Osteoblast (primary cell): ENCODE measurements at regions not wholly inside any gene's neighbourhood (a gene's known extent, or its start where the extent isn't known, plus 50 kb on each side); places are given as distances from the start of the nearest gene placed in this dataset.

ENCODE experiments used
- DNase-seq: peaks from one replicate; pipeline ENCODE4 v3.0.0; 2011; ENCODE audit warnings: low spot score, mixed read lengths; ENCODE audit not compliant: insufficient read length; ENCODE audit errors: missing footprints
- H2AFZ ChIP-seq: 2 replicates; pipeline ENCODE4 v1.6.0; 2011; ENCODE audit warnings: mild to moderate bottlenecking, low read length
- H3K27ac ChIP-seq: 2 replicates; pipeline ENCODE4 v1.5.1; 2011; ENCODE audit warnings: mild to moderate bottlenecking, low read depth, low read length, moderate library complexity
- H3K27me3 ChIP-seq: 2 replicates; pipeline ENCODE4 v1.6.0; 2012; ENCODE audit warnings: mild to moderate bottlenecking, control low read depth, inconsistent platforms, low read length, moderate library complexity; ENCODE audit not compliant: insufficient read depth
- H3K36me3 ChIP-seq: 2 replicates; pipeline ENCODE4 v1.5.1; 2011; ENCODE audit warnings: mild to moderate bottlenecking, low read length, control low read depth, moderate library complexity; ENCODE audit not compliant: insufficient read depth
- H3K4me1 ChIP-seq: 2 replicates; pipeline ENCODE4 v1.5.1; 2011; ENCODE audit warnings: mild to moderate bottlenecking, low read length, control low read depth, moderate library complexity; ENCODE audit not compliant: insufficient read depth
- H3K4me2 ChIP-seq: 2 replicates; pipeline ENCODE4 v1.6.0; 2011; ENCODE audit warnings: mild to moderate bottlenecking, low read length; ENCODE audit not compliant: insufficient read depth
- H3K4me3 ChIP-seq: fragments of 200-600 bp; sonication (generic); 3 replicates; pipeline ENCODE4 v1.5.1; 2012; ENCODE audit warnings: mild to moderate bottlenecking, low read length, inconsistent platforms; ENCODE audit not compliant: insufficient read depth
- H3K79me2 ChIP-seq: 2 replicates; pipeline ENCODE4 v1.6.0; 2012; ENCODE audit warnings: mild to moderate bottlenecking, low read length, control low read depth, inconsistent platforms; ENCODE audit not compliant: insufficient read depth
- H3K9me3 ChIP-seq: 2 replicates; pipeline ENCODE4 v1.5.1; 2011; ENCODE audit warnings: low read depth, low read length, control low read depth
- H4K20me1 ChIP-seq: 2 replicates; pipeline ENCODE4 v1.6.0; 2012; ENCODE audit warnings: mild to moderate bottlenecking, low read length, control low read depth; ENCODE audit not compliant: insufficient read depth
- TF ChIP-seq, protein P1 (sequence below): IDR thresholded peaks from 2 replicates; pipeline ENCODE4 v1.5.1; 2011; ENCODE audit warnings: mild to moderate bottlenecking, low read depth, low read length, moderate library complexity; ENCODE audit errors: extremely low read depth

GRCh38 chr9:107626118-107626517 lies 136.5 kb upstream of the KLF4 start:
- no peaks in the 10 kb centered on the region for H3K27me3 ChIP-seq
- H3K27ac ChIP-seq: no peak overlapping the region
- no peak overlapping the region for H3K4me2 ChIP-seq
- H2AFZ ChIP-seq: no peak overlapping the region
- H4K20me1 ChIP-seq: no peaks in the 10 kb centered on the region
- no peak overlapping the region for H3K4me3 ChIP-seq
- no peak for DNase-seq
- no peaks in the 10 kb centered on the region for H3K36me3 ChIP-seq
- no peaks in the 10 kb centered on the region for H3K9me3 ChIP-seq
- H3K4me1 ChIP-seq: no peaks in the 10 kb centered on the region
- TF ChIP-seq, protein P1, sequence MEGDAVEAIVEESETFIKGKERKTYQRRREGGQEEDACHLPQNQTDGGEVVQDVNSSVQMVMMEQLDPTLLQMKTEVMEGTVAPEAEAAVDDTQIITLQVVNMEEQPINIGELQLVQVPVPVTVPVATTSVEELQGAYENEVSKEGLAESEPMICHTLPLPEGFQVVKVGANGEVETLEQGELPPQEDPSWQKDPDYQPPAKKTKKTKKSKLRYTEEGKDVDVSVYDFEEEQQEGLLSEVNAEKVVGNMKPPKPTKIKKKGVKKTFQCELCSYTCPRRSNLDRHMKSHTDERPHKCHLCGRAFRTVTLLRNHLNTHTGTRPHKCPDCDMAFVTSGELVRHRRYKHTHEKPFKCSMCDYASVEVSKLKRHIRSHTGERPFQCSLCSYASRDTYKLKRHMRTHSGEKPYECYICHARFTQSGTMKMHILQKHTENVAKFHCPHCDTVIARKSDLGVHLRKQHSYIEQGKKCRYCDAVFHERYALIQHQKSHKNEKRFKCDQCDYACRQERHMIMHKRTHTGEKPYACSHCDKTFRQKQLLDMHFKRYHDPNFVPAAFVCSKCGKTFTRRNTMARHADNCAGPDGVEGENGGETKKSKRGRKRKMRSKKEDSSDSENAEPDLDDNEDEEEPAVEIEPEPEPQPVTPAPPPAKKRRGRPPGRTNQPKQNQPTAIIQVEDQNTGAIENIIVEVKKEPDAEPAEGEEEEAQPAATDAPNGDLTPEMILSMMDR: no peak
- no peaks in the 10 kb centered on the region for H3K79me2 ChIP-seq

DNA sequence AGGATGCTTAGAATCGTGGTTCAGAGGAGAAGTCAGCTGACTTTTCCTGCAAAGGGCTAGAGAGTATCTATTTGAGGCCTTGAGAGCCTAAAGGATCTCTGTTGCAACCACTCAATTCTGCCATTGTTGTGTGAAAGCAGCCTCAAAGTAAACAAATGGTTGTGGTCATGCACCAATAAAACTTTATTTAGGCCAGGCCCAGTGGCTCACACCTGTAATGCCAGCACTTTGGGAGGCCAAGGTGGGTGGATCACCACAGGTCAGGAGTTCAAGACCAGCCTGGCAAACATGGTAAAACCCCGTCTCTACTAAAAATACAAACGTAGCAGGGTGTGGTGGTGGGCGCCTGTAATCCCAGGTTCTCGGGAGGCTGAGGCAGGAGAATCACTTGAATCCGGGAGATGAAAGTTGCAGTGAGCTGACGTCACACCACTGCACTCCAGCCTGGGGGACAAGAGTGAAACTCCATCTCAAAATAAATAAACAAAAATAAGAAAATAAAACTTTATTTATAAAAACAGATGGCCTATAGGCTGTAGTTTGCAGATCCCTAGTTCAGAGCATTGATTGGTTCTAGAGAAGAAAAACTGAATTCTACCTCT lies 135.9 kb upstream of the KLF4 start:
- H3K79me2 ChIP-seq: no peaks in the 10 kb centered on the region
- no peaks in the 10 kb centered on the region for H4K20me1 ChIP-seq
- H3K36me3 ChIP-seq: no peaks in the 10 kb centered on the region
- H3K4me1 ChIP-seq: no peaks in the 10 kb centered on the region
- no peak overlapping the region for H3K4me3 ChIP-seq
- no peak overlapping the region for H2AFZ ChIP-seq
- TF ChIP-seq, protein P1: no peak
- H3K9me3 ChIP-seq: no peaks in the 10 kb centered on the region
- no peak for DNase-seq
- no peak overlapping the region for H3K27ac ChIP-seq
- H3K27me3 ChIP-seq: no peaks in the 10 kb centered on the region
- H3K4me2 ChIP-seq: no peak overlapping the region

DNA sequence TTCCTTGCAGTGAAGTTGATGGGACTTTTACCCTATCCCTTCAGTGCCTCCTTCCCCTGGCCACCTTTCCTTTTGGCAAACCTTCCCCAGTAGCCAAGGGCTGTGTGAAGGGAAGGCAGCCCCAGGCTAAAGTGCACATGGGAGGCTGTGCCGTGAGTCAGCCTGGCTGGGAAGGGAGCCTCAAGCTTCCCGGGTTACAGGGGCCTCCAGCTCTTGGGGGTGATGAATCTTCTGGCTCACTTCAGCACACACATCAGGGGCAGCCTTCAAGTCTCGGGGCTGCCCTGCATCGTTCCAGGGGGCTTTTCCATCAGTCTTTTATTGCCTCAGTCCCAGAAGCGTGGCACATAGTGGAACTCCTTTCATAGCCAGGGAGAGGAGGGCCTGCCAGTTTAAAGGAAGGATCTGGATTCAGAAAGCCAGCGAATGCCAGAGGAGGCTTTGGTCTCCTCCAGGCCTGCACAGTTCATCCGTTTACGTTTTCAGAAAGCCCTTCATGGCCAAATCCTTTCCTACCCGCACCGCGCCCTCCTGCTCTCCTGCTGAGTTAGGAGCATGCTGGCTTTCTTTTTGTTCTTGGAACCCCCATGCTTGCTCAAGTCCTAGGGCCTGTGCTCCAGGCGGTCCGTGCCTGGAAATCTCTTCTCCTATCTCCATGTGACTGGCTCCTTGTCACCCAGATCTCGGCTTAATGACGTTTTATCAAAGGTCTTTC lies 134.8 kb upstream of the KLF4 start:
- H3K79me2 ChIP-seq: no peaks in the 10 kb centered on the region
- H3K36me3 ChIP-seq: no peaks in the 10 kb centered on the region
- no peak overlapping the region for H3K27ac ChIP-seq
- DNase-seq: peak; percentile 87
- H3K27me3 ChIP-seq: no peaks in the 10 kb centered on the region
- H3K9me3 ChIP-seq: no peaks in the 10 kb centered on the region
- TF ChIP-seq, protein P1: no peak
- no peak overlapping the region for H3K4me3 ChIP-seq
- no peaks in the 10 kb centered on the region for H4K20me1 ChIP-seq
- peak overlapping the region; percentile 44 for H2AFZ ChIP-seq
- no peaks in the 10 kb centered on the region for H3K4me1 ChIP-seq
- no peak overlapping the region for H3K4me2 ChIP-seq

- Histone ChIP-seq H3K9me3 (no peaks in the 10 kb centered on the region), H4K20me1 (no peaks in the 10 kb centered on the region), H3K36me3 (no peaks in the 10 kb centered on the region), H3K4me2 (no peak overlapping the region), H3K27me3 (peaks cover 7% of the 10 kb centered on the region), H2AFZ (no peak overlapping the region), H3K79me2 (no peaks in the 10 kb centered on the region), H3K4me3 (no peak overlapping the region), H3K4me1 (no peaks in the 10 kb centered on the region), H3K27ac (no peak overlapping the region)
- peak; percentile 38 for DNase-seq
- TF ChIP-seq, protein P1: no peak
These were observed 131.9 kb upstream of the KLF4 start for GRCh38 chr9:107621436-107621835.
